SU-DHL-6 (cell line): ENCODE measurements at regions not wholly inside any gene's neighbourhood (a gene's known extent, or its start where the extent isn't known, plus 50 kb on each side); places are given as distances from the start of the nearest gene placed in this dataset.

Experiments used
- CTCF ChIP-seq: fragments of 200-600 bp; sonication (generic); IDR thresholded peaks from one replicate; pipeline ENCODE4 v1.5.1; 2017; ENCODE audit warnings: antibody characterized with exemption, mild to moderate bottlenecking, low read length, moderate library complexity; ENCODE audit not compliant: insufficient read depth, poor library complexity, severe bottlenecking
- EZH2phosphoT487 ChIP-seq: fragments of 200-600 bp; sonication (generic), shearing (Covaris generic); conservative IDR thresholded peaks from 2 replicates; pipeline ENCODE4 v1.6.1; 2018; ENCODE audit warnings: mild to moderate bottlenecking, antibody characterized with exemption, low read length, moderate library complexity, mixed read lengths

- TF ChIP-seq CTCF (no peak), EZH2phosphoT487 (no peak)
These were observed 440.0 kb upstream of the IGFBP7 start for GRCh38 chr4:57550198-57550597.
